Activated CD4-positive, alpha-beta T cell treated with anti-CD3 and anti-CD28 coated beads, Interleukin-2, amount 50 U/mL, for 16 hours (primary cell): ENCODE measurements at regions not wholly inside any gene's neighbourhood (a gene's known extent, or its start where the extent isn't known, plus 50 kb on each side); places are given as distances from the start of the nearest gene placed in this dataset.

ENCODE experiments used
- DNase-seq: peaks from one replicate; pipeline ENCODE4 v3.0.0-alpha.2; 2020

GRCh38 chr4:14668296-14668695, 334.0 kb upstream of the CPEB2 start:
- no peak for DNase-seq

- DNase-seq = no peak
Measured at GRCh38 chr4:14669371-14669770, 332.9 kb upstream of the CPEB2 start.

DNA sequence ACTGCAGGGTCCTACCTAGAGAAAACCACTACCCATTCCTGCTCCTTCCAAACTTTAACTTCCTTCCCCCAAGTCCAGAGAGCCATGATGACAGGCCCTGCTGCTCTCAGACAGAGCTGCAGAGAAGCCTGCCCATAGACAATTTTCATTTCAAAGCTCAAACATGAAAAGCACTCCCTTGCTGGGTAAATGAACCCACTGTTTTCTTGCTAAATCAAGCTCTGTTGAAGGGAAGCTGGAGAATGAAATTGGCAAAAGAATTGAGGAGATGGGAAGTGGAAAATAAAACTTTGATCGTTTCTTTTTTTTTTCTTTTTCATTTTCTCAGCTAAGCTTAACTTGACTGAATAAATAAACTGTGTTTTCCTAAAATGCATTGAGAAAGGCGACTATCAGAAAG, 331.1 kb upstream of the CPEB2 start:
- DNase-seq = no peak

DNA sequence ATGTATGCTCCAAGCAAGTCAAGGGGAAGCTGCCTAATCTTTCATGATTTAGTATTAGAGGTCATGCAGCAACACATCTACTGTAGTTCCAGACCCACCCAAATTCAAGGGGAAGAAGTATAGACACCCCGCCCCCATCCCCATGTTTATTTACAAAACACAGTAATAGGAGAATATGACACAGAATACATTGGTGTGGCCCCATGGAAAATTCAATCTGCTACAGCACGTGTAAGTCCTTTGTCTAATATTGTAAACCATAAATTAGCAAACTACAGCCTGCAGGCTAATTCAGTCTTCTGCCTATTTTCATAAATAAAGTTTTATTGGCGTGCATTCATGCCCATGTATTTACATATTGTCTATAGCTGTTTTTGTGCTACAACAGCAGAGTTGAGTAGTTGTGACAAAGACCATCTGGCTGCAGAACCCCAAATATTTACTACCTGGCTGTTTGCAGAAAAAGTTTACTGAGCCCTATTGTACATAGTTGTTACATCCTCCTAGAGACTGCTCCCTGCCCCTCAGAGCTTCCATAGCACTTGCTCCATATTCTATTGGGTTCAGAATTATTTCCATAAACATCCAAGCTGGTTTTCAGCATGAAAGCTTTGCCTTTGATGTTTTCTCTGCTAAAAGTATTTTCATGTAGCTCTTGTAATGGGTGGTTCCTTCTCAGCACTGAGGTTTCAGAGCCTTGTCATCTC, 326.8 kb upstream of the CPEB2 start:
- DNase-seq = no peak

GRCh38 chr4:14679906-14680305, 322.4 kb upstream of the CPEB2 start:
- DNase-seq = no peak

DNA sequence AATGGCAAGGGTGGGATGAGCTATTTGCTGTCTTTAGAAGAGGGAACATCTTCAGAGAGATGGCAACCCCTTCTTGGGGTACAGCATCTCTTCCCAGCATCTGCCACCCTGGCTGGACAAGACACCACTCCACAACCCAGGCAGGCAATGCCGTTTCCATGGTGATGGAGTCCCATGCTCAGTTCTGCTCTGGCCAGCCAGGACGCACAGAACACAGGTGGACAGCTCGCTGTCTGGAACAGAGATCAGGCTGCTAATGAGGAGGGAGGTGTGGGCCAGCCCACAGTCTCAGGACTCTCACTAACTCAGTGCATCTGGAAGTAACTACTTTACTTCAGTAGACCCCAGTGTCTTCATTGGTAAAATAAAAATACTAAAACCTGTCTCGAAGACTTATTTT, 321.0 kb upstream of the CPEB2 start:
- DNase-seq = no peak

DNA sequence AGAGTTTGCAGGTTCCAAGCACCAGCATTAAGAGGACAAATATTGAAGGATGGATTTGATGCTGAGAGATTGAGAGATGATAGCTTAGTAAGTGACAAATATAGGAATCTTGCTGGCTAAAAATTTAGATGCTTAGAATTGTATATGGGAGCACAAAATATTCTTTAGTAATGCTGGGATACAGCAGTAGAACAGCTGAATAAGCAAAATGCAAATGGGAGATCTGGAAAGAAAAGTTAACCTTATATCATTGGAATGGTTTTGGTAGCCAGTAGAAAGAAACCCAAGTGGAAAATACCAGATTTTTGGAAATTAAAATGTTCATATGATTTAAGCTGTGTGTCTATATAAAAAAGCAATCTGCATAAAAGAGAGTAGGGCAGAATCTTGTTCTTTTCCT, 308.6 kb upstream of the CPEB2 start:
- DNase-seq = no peak

GRCh38 chr4:14695095-14695845, 307.0 kb upstream of the CPEB2 start:
- DNase-seq = no peak

- no peak for DNase-seq
Measured at GRCh38 chr4:14700083-14700482, 302.2 kb upstream of the CPEB2 start.

DNA sequence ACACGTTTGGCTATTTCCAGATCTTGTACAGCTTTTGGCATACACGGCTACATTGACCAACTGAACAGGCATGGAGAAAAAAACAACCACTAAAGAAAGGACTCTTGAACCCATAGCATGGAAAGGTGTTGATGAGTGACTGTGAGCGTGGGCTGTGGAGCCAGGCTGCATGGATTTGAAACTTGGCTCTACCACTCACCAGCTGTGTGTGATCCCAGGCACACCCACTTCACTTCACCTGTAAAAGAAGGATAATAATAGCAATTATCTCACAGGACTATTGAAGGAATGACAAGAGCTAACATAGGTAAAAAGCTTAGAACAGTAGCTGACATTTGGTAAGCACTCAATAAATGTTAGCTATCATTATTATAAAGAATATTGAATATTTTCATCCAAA, 301.7 kb upstream of the CPEB2 start:
- no peak for DNase-seq

DNA sequence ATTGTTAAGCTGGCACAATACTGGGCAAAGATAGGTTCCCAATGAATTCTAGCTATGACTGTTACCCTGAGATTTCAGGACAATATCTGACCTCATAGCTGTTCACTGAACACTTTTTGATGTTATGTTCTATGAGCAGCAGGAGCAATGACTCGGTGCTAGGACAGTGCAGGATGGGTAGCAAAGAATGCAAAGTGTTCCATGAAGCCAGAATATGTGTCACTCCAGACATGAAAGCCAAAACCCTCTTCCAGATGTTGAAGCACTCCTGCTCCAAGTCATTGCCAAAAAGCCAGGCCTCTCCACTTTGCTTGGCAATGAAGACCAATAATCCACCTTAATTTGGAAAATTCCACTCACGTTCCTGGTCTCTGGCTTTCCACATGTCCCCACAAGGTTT, 300.9 kb upstream of the CPEB2 start:
- DNase-seq = no peak

DNA sequence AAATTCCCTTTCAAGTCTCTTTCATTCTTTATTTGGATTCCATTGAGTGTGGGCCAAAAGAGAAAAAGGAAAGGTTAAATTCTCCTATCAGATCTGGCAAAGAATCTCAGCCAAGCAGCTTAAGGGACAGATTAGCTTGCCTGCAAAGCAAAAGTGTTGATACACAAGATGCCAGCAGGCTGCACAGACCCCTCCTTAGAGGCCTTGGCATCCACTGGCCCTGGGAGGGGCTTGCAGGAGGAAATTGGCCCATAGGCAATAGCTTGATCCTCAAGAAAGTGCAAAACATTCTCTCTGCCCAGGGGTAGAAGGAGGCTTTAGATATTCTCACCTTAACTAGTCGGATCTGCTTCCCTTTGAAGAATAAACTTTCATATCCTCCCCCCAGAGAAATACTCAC, 300.4 kb upstream of the CPEB2 start:
- DNase-seq = no peak

GRCh38 chr4:14708574-14708973, 293.7 kb upstream of the CPEB2 start:
- no peak for DNase-seq

DNA sequence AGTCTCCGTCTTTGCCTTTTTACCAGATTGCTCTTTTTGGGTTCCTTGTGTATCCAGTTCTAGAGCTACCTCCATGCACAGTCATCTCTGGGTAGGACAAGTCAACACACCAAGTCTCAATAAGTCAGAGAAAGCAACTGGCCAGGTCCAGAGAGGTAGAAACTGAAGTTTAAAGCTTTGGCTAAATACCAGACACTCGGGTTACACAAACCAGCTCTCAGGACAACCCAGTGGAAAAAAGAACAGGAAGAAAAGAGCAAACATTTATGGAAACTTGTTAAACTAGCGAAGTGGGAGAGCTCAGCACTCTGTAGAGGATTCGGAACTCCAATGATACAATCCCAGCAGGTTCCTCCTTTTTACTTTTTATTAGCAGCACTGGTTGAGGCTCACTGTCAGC, 291.0 kb upstream of the CPEB2 start:
- DNase-seq = no peak

DNA sequence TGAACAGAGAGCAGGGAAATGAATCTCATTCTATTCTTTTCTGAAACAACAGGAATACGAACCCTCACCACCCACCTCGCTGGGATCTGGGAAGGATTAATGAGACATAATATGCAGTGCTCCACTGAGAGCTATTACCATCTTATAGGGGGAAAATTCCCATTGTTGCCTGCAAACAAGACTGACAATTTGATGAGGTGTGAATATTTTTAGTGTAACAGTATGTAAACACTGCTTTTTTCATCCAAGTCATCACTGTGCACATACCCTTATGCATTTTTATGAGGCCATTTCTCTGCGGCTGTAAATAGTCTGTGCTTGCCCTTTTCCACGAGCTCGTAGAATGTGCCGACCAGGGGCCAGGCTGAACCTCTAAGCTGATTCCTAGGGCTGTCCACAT, 285.6 kb upstream of the CPEB2 start:
- no peak for DNase-seq

DNA sequence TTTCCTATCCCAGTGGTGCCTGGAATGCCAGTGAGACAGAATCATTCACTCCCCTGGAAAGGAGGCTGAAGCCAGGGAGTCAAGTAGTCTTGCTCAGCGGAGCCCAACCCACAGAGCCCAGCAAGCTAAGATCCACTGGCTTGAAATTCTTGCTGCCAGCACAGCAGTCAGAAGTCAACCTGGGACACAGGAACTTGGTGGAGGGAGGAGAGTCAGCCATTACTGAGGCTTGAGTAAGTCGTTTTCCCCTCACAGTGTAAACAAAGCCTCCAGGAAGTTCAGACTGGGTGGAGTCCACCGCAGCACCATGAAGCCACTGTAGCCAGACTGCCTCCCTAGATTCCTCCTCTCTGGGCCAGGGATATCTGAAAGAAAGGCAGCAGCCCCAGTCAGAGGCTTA, 283.2 kb upstream of the CPEB2 start:
- no peak for DNase-seq

- no peak for DNase-seq
Measured at GRCh38 chr4:14726441-14726840, 275.8 kb upstream of the CPEB2 start.

DNA sequence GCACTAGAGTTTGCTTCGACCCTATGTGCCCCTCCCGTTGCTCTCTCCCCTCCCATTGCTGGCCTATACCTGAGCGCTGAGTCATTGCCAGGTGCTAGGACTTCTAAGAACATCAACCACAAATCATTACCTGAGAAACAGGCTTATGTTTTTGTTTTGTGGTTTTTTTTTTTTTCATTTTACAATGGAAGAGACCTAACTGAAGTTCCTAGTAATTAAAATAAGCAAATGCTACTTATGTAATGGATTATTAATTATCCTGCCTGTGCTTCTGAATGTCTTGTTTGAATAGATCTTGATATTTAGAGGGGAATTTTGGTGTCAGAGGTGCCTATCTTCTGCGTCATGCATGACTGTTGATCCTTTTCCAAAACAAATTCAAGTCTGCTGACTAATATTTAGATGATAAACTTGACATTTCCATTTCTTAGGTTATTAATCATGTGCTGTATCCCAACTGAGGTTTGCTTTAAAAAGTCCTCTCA, 275.4 kb upstream of the CPEB2 start:
- no peak for DNase-seq

GRCh38 chr4:14729282-14730000, 272.8 kb upstream of the CPEB2 start:
- no peak for DNase-seq

DNA sequence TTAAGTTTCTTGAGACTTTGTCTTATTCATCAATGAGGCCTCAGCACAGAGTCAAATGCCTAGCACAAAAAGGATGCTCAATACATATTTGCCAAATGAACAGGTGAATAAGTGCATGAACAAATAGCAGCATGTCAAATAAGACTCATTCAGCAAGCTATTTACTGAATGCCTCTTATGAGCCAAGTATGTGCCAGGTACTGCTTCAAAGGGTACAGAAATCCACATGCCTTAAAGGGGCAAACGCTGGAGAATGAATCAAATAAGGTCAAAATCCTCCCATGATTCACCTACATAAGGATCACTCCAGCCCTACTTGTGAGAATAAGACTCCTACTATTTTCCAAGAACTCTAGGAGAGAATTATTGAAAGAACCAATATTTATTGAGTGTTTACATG, 260.2 kb upstream of the CPEB2 start:
- DNase-seq = no peak

DNA sequence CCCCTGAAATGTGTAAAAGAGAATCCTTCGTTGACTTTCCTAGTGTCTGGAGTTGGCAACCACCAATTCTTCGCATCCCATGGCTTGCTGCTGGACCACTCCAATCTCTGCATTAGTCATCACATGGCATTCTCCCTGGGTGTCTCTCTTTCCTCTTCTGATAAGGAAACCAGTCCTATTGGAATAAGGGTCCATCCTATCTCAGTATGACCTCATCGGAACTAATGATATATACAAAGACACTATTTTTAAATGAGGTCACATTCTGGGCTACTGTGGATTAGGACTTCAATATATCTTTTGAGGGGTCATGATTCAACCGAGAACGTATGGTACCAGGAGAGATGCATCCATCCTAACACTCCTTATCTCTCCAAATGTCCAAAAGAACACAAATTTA, 259.1 kb upstream of the CPEB2 start:
- DNase-seq = no peak

GRCh38 chr4:14743601-14744000, 258.7 kb upstream of the CPEB2 start:
- no peak for DNase-seq

- DNase-seq = no peak
Measured at GRCh38 chr4:14744346-14744745, 257.9 kb upstream of the CPEB2 start.

DNA sequence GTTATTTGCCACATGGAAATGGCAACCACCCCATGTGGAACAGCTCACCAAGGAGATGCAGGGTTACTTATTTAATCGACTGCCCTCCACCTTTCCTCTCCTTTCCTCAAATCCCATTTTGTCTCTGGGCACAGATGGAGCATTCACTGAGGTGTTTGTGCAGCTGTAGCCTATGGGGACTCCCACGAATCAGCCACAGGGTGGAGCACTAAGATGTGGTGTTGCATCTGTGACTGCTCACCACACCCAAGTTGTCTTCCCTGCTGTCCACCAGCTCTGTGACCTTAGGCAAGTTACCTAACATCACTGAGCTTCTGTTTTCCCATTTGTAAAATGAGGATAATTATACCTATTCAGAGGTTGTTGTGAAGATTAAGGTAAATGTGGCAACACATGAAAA, 252.4 kb upstream of the CPEB2 start:
- peak; percentile 4 for DNase-seq
